NT2/D1 (cell line): ENCODE measurements at regions not wholly inside any gene's neighbourhood (a gene's known extent, or its start where the extent isn't known, plus 50 kb on each side); places are given as distances from the start of the nearest gene placed in this dataset.

Experiments
- SUZ12 ChIP-seq: IDR thresholded peaks from 2 replicates; pipeline ENCODE4 v1.6.1; 2011; ENCODE audit not compliant: insufficient read length, insufficient read depth; ENCODE audit errors: extremely low read depth
- YY1 ChIP-seq: IDR thresholded peaks from 2 replicates; pipeline ENCODE4 v1.6.1; 2011; ENCODE audit not compliant: insufficient read length, insufficient read depth
- ZNF274 ChIP-seq: IDR thresholded peaks from 2 replicates; pipeline ENCODE4 v1.6.1; 2011; ENCODE audit warnings: mild to moderate bottlenecking, low read depth, low read length

GRCh38 chr5:159393854-159394274, 63.6 kb upstream of the IL12B start:
- TF ChIP-seq YY1 = no peak
- TF ChIP-seq SUZ12 = no peak
- no peak for TF ChIP-seq ZNF274
